GM12874 (cell line): ENCODE measurements at regions not wholly inside any gene's neighbourhood (a gene's known extent, or its start where the extent isn't known, plus 50 kb on each side); places are given as distances from the start of the nearest gene placed in this dataset.

Experiments used
- TF ChIP-seq, protein P1 (sequence below): IDR thresholded peaks from 2 replicates; pipeline ENCODE4 v1.5.1; 2011; ENCODE audit warnings: low read depth, mild to moderate bottlenecking, control low read depth, low read length, moderate library complexity; ENCODE audit not compliant: insufficient read depth

DNA sequence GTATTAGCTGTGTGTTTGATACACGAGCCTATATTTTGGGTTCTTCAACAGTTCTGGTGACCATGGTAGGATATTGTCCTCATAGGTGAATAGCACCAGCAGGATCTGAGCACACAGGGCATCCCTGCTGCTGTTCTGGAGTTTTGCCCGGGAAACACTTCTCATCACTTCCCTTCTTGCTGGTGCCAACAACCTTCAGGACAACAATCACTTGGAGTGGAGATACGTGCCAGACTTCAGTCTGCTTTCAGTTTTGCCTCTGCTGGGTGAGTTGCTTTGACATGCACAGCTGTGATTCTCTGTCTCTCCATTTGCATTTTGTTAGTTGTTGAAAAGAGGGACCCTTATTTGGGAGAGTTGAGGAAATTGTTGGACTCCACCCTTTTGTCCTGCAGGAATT is 1347.2 kb upstream of the DDX18 start:
- TF ChIP-seq, protein P1, sequence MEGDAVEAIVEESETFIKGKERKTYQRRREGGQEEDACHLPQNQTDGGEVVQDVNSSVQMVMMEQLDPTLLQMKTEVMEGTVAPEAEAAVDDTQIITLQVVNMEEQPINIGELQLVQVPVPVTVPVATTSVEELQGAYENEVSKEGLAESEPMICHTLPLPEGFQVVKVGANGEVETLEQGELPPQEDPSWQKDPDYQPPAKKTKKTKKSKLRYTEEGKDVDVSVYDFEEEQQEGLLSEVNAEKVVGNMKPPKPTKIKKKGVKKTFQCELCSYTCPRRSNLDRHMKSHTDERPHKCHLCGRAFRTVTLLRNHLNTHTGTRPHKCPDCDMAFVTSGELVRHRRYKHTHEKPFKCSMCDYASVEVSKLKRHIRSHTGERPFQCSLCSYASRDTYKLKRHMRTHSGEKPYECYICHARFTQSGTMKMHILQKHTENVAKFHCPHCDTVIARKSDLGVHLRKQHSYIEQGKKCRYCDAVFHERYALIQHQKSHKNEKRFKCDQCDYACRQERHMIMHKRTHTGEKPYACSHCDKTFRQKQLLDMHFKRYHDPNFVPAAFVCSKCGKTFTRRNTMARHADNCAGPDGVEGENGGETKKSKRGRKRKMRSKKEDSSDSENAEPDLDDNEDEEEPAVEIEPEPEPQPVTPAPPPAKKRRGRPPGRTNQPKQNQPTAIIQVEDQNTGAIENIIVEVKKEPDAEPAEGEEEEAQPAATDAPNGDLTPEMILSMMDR, result no peak

- TF ChIP-seq, protein P1, result no peak
Observed at GRCh38 chr2:116477229-116477628, 1337.3 kb upstream of the DDX18 start.

- TF ChIP-seq, protein P1, result no peak
Observed at GRCh38 chr2:116487336-116487735, 1327.2 kb upstream of the DDX18 start.

DNA sequence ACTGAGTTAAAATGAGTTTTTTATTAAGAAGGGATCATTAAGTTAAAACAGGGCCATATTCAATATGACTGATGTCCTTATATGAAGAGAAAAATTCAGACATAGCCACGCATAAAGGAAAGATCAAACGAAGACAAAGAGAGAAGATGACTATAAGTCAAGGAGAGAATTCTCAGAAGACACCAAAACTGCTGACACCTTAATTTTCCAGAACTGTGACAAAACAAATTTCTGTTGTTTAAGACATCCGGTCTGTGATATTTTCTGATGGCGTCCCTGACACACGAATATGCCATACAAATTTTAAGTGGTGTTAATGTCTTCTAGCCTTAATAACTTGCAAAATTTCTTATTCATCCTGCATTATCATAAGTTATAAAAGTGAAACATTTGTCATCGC is 1325.2 kb upstream of the DDX18 start:
- TF ChIP-seq, protein P1, result no peak

DNA sequence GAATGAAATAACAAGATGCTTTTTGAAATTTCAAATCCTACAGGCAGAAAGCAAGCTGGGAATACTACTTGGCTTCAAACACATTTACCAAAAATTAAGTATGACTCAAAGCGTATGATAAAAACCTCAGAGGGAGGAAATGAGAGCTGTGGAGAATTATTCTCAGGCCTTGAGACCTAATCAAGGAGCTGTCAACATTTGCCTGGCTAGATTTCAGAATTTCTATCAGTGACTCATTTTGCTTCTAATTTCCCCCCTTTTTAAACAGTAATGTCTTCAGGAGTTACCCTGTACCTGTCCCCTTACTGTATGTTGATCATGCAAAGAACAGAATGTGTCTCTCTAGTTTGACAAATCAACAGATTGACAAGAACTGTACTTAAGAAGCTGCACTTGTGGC is 1324.5 kb upstream of the DDX18 start:
- TF ChIP-seq, protein P1, result no peak

GRCh38 chr2:116490511-116491145 is 1323.9 kb upstream of the DDX18 start:
- TF ChIP-seq, protein P1, result no peak

DNA sequence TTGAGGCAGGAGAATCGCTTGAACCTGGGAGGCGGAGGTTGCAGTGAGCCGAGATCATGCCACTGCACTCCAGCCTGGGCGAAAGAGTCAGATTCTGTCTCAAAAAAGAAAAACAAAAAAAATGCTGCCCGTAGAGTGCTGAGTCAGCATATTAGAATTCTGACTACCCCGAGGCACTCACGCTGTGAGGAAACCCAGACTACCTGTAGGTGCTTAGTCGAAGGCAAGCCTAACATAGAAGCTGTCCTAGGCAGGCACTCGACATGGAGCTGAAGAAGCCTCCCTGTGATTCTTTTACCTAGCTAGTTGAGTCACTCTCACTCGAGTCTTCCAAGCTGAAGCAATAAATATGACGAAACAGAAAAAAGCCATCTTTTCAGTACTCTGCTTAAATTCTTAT is 1323.2 kb upstream of the DDX18 start:
- TF ChIP-seq, protein P1, result no peak

DNA sequence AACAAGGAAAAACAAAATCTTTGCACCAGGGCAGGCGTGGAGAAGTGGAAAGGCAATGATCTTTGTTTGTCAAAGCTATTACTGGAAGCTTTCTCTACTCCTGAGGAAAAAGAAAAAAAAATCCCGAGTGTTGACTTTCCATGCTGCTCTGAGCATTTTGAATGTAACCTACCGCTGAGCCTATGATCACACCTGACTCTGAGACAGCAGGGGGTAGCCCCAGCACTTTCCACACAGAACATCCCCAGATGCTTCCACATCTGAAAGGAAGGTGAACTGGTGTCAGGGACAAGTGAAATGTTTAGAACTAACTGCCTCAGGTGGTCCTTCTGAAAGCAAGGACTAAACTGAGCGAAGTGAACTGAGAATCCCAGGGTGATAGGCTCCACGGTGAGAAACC is 1315.1 kb upstream of the DDX18 start:
- TF ChIP-seq, protein P1, result no peak
